Mucosa of descending colon (tissue), 3 donors: ENCODE measurements at regions not wholly inside any gene's neighbourhood (a gene's known extent, or its start where the extent isn't known, plus 50 kb on each side); places are given as distances from the start of the nearest gene placed in this dataset.

Source experiments
- ATAC-seq: fragments of 200-7000 bp; cut with Tn5 transposase; one replicate; pipeline ENCODE4 v1.9.1; 2020; ENCODE audit warnings: mild to moderate bottlenecking, moderate library complexity
- DNase-seq, 3 donors: peaks; one replicate each; pipeline ENCODE4 v3.0.0-alpha.2; 2020
- H3K36me3 ChIP-seq: fragments of 200-600 bp; one replicate; pipeline ENCODE4 v1.8.0; 2021; ENCODE audit warnings: low read depth, mild to moderate bottlenecking
- H3K4me1 ChIP-seq: fragments of 200-600 bp; one replicate; pipeline ENCODE4 v1.8.0; 2021; ENCODE audit warnings: low read depth, mild to moderate bottlenecking
- H3K4me3 ChIP-seq: fragments of 200-600 bp; one replicate; pipeline ENCODE4 v1.8.0; 2021; ENCODE audit warnings: mild to moderate bottlenecking
- H3K9me3 ChIP-seq: fragments of 200-600 bp; one replicate; pipeline ENCODE4 v1.8.0; 2021; ENCODE audit warnings: mild to moderate bottlenecking
- intact Hi-C, 2 donors: fragments of 100-400 bp; cut with DNase I in 1 of 2; cut with micrococcal nuclease in 1 of 2; formaldehyde crosslinking; loops; one replicate each; pipeline versions ENCODE4 v1.11.0 to v1.11.1; 2022; cut with DNase I, micrococcal nuclease
- TF ChIP-seq, protein P1 (sequence below): fragments of 200-600 bp; IDR thresholded peaks from one replicate; pipeline ENCODE4 v1.8.0; 2022; ENCODE audit warnings: antibody characterized with exemption, mild to moderate bottlenecking
- donor health status: DM: no; HTN: no; CAD: no; lungs with moderate emphysema.
- donor health status: DM: no; HTN: no; CAD: no.
- donor health status: DM: no; HTN: yes; CAD: no.

DNA sequence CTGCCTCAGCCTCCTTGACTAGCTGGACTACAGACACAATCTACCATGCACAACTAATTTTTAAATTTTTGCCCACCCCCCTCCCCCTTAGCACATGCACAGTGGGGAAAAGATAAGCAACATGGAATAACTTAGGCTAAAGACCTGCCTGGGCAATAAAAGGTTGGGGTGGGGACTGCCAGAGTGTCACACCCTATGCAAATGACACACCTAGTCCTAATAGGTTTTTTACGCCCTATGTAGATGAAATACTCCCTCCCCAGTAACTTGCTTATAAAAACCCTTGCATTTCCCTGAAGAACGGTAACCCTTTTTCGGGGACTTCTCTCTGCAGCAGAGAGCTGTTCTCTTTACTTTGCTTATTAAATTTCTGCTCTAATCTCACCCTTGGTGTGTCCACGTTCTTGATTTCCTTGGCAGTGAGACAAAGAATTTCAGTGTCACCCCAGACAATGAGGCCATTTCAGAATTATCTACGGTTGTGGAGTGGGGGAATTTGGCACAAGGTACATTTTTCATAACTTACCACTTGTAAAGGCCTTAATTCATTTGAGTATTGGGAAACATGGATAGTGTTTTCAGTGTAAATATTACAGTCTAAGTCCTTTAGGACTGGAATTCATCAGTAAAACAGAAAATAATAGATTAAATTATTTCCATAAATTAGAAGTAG lies 109.2 kb downstream of the NOL4 start:
- TF ChIP-seq, protein P1, sequence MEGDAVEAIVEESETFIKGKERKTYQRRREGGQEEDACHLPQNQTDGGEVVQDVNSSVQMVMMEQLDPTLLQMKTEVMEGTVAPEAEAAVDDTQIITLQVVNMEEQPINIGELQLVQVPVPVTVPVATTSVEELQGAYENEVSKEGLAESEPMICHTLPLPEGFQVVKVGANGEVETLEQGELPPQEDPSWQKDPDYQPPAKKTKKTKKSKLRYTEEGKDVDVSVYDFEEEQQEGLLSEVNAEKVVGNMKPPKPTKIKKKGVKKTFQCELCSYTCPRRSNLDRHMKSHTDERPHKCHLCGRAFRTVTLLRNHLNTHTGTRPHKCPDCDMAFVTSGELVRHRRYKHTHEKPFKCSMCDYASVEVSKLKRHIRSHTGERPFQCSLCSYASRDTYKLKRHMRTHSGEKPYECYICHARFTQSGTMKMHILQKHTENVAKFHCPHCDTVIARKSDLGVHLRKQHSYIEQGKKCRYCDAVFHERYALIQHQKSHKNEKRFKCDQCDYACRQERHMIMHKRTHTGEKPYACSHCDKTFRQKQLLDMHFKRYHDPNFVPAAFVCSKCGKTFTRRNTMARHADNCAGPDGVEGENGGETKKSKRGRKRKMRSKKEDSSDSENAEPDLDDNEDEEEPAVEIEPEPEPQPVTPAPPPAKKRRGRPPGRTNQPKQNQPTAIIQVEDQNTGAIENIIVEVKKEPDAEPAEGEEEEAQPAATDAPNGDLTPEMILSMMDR = no peak
- intact Hi-C loops = no loop called here
- no peak overlapping the region for H3K4me3 ChIP-seq
- H3K4me1 ChIP-seq = no peaks in the 10 kb centered on the region
- no peaks in the 10 kb centered on the region for H3K36me3 ChIP-seq
- no peaks in the 10 kb centered on the region for H3K9me3 ChIP-seq
- ATAC-seq (peak; percentile 87), DNase-seq (no peak)

DNA sequence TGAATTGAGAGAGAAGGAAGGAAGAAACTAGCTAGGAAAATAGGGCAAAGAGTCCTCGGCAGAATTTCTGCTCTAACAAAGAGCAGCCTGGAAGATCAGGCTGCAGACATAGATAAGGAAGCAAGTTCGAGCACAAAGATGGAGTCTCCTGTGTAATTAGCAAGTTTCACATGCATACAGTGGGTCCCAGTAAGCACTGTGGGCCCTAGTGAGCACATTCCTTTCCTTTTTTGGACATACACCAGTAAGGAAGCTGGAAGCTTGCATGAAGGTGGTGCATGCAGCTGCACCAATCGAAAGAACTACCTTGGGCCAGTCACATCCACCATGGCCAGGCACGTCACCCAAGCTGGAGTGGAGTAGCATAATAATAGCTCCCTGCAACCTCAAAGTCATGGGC lies 109.7 kb downstream of the NOL4 start:
- DNase-seq (no peak), ATAC-seq (no peak)
- Histone ChIP-seq H3K9me3 (no peaks in the 10 kb centered on the region), H3K4me1 (no peaks in the 10 kb centered on the region), H3K4me3 (no peak overlapping the region), H3K36me3 (no peaks in the 10 kb centered on the region)
- TF ChIP-seq, protein P1 = no peak
- intact Hi-C loops = no loop called here

DNA sequence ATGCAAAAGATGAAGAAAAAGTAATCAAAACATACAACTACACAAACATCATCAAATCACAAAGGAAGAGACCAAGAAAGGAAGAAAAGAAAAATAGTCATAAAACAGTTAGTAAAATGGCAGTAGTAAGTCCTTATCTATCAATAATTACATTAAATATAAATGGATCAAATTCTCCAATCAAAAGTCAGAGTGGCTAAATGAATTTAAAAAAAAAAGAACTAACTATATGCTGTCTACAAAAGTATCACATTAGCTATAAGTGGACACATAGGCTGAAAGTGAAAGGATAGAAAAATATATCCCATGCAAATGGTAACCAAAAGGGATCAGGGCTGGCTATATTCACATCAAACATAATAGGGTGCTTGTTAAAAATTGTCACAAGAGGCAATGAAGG lies 116.5 kb downstream of the NOL4 start:
- no peak for DNase-seq
- ATAC-seq = no peak
- Histone ChIP-seq H3K9me3 (peaks cover 9% of the 10 kb centered on the region), H3K36me3 (no peaks in the 10 kb centered on the region), H3K4me1 (no peaks in the 10 kb centered on the region), H3K4me3 (no peak overlapping the region)
- intact Hi-C loops = no loop called here
- TF ChIP-seq, protein P1 = no peak

DNA sequence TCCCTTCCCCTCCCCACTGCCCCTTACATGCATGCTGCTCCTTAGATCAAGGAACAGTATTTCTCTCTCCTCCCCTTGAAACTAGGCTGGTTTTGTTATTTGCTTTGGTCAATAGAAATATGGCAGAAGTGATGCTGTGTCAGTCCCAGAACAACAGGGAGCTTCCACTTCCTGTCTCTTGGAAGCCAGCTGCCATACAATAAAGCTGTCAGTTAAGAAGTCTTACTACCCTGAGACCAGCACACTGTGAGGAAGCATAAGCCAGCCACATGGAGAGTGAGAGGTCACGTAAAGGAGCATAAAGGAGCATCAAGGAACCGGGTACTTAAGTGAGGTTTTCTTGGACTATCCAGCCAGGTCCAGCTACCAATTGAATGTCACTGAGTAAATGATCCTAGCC lies 126.6 kb downstream of the NOL4 start:
- no peaks in the 10 kb centered on the region for H3K9me3 ChIP-seq
- H3K4me3 ChIP-seq = no peak overlapping the region
- intact Hi-C loops = no loop called here
- no peaks in the 10 kb centered on the region for H3K36me3 ChIP-seq
- peaks cover 7% of the 10 kb centered on the region for H3K4me1 ChIP-seq
- TF ChIP-seq, protein P1 = no peak
- ATAC-seq (peak; percentile 33), DNase-seq (peak in 1 of 3 donors; percentile 10)

DNA sequence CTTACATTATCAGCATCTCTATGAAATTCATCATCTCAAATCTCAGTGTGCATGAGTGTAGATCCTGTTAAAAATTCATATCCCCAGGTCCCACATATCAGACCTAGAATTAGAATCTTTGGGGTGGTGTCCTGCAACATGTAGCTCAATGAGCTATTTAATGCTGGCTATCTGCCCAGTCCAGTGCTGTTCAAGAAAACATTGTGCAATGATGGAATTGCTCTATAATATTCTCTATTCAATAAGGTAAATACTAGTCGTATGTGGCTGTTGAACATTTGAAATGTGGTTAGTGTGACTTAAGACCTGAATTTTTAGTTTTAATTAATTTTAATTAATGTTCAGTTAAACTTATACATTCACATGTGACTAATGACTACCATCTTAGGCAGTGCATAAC lies 127.4 kb downstream of the NOL4 start:
- no peaks in the 10 kb centered on the region for H3K36me3 ChIP-seq
- intact Hi-C loops = no loop called here
- no peaks in the 10 kb centered on the region for H3K9me3 ChIP-seq
- no peak overlapping the region for H3K4me3 ChIP-seq
- TF ChIP-seq, protein P1 = no peak
- H3K4me1 ChIP-seq = peaks cover 7% of the 10 kb centered on the region
- DNase-seq = no peak
- no peak for ATAC-seq

DNA sequence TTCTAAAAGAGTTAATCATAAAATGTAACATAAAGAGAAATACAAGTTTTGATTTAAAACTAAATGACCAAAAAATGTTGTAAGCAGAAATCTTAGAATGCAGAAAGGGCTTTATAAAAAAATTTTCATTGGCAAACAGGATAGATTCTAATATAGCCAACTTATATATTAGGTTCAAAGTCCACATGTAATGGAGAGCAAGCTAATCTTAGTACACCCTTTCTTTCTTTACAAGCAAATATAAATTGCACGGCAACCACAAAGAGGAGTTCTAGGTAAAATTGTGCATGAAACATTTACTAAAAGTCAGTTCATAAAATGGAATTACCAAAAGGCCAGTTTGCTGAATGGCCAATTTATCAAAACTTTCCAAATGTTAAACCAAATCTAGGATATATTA lies 130.6 kb downstream of the NOL4 start:
- Histone ChIP-seq H3K4me1 (peaks cover 7% of the 10 kb centered on the region), H3K9me3 (no peaks in the 10 kb centered on the region), H3K36me3 (no peaks in the 10 kb centered on the region), H3K4me3 (no peak overlapping the region)
- ATAC-seq (peak; percentile 64), DNase-seq (no peak)
- intact Hi-C loops = no loop called here
- TF ChIP-seq, protein P1 = no peak
